HPDE6-E6E7 (cell line): ENCODE measurements at regions not wholly inside any gene's neighbourhood (a gene's known extent, or its start where the extent isn't known, plus 50 kb on each side); places are given as distances from the start of the nearest gene placed in this dataset.
"Not testable (repeated sequence)": the region's sequence is repeated elsewhere in the genome, so short reads cannot be mapped to it uniquely, and the experiment has no call there.

Experiments used
- DNase-seq: peaks from one replicate; pipeline ENCODE4 v3.0.0; 2011; ENCODE audit warnings: missing footprints; ENCODE audit errors: extremely low spot score

DNA sequence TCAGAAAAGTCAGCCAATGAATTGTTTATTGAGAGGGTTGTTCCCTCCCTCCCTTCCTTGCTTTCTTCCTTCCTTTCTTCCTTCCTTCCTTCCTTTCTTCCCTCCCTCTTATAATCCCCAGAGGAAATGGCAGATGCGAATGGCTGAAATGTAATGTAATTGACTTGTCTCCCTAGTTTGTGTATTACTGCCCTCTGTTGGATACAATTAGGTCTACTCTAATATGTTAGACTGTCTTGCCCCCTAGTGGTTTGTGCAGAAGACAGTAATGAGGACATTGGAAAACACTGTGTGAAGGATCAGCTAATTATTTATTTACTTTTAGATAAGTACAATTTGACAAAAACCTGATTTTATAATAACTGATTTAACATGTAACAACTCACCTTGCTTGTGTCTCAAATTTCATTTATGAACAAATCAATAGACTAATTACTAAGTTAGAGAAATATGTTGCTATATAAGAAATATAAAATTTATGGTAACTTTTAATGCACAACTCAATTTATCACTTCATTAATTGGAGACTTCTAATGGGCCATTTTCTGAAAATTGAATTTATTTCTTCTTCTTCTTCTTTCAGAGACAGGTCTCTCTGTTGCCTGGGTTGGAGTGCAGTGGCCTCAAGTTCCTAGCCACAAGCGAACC, 229.8 kb upstream of the LRIG3 start:
- DNase-seq: peak; percentile 49

DNA sequence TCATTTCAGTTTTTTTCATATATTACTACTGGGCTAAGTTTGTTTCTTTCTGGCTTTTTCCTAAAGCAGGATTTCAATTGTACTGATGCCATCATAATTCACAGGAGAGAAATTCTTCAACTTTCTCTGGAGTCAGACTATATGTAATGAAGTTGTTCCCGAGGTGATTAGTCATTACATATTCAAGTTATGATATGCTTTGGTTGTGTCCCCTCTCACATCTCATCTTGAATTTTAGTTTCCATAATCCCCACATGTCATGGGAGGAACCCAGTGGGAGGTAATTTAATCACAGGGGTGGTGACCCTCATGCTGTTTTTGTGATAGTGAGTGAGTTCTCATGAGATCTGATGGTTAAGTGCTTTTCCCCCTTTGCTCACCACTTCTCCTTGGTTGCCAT, 227.5 kb upstream of the LRIG3 start:
- DNase-seq: no peak

DNA sequence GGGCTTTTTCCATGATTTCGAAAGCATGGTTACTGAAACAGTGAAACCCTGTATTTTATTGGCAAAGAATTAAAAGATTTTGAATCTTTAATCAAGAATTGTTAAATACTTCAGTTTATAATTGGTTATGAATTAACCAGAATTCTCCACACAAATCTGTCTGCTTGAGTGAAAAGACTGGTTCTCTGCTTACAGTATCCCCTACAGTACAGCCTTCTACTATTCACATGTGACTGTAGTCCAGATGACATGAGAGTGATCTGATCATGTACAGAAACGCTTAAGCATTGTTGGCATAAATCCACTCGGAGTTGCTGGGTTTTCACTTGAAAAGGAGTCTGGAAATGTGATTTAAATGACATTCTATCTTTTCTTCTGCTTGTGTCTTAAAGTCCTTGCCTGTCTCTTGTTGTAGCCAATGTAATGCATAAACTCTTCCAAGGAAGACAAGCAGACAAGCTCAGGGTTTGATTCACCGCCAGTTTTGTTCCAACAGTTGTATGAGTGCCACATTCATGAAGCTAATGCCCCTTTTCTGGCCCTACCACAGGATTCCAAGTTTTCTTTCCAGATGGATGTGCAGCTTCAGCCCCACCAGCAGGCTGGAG, 222.0 kb upstream of the LRIG3 start:
- DNase-seq: no peak

DNA sequence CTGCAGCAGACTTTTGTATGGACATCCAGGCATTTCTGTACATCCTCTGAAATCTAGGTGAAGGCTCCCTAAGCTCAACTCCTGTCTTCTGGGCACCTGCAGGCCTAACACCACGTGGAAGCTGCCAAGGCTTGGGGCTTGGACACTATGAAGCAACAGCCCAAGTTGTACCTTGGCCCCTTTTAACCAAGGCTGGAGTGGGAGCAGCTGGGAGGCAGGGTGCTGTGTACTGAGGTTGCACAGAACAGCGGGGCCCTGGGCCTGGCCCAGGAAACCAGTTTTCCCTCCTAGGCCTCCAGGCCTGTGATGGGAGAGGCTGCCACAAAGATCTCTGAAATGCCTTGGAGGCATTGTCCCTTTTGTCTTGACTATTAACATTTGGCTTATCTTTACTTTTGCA, 214.4 kb upstream of the LRIG3 start:
- no peak for DNase-seq

DNA sequence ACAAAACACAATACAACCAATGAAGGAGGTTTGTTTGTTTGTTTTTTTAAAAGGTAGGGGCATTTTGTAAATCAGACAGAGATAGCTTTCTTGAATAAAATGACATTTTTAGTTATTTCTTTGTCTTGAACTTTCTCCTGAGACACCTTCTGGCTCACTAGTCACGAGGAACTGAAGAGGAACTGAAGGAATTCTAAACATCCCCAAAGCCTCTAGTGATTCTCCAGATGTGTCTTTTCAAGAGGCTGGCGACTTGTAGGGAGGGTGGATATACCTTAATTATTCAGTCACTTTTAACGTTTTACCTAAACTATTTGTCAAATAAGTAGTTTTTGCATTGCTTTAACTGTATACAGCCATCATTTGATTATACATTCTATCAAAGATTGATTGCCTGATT, 211.2 kb upstream of the LRIG3 start:
- DNase-seq: no peak

DNA sequence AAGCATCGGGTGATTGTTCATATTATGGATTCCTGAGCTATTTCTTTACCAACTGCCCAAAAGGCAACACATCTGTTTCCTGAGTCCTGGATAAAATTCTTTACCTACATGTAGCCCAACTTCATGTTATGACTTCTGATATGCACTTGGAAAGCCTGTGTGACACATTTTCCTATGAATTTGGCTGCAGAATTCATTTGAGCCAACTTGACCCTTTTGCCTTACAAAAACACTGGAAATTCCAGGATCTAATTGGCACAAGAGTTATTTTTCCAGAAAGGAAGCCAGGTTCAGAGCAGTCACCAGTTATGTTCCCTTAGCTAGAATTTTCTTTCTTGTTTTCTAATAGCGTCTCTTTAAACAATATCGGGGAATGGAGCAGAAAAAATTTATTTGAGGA, 202.5 kb upstream of the LRIG3 start:
- DNase-seq: no peak

DNA sequence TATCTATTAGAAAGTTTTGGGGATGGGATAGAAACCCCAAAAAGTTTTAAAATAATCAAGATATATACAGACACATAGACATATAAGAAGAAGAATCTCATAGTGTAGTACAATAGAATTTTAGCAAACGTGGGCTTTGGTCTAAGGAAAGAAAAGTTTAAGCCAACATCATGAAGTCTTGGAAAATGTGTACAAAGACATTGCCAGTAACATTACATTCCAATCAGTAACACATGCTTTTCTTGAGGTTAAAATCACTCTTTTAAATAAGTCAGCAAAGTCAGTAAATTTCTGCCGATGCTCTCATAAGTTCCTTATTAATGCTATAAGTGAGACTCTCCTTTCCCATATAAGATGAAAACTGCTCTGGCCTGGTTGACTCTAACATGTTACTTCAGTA, 201.1 kb upstream of the LRIG3 start:
- DNase-seq: no peak

DNA sequence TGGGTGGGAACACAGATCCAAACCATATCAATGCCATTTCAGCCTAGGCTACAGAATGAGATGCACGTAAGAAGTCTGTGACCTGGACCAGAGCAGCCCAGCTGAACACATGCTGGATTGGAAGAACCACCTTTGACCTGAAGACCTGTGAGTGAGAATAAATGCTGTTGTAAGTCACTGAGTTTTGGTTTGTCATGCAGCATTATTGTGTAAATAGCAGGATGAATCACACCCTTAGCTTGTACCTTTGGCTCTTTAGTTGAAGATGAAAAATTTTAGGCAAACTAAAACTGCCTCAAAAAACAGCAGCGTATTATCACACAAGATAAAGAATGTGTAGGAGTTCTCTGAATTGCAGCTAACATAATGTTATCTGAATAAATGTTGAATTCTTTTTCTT, 199.4 kb upstream of the LRIG3 start:
- DNase-seq: no peak

DNA sequence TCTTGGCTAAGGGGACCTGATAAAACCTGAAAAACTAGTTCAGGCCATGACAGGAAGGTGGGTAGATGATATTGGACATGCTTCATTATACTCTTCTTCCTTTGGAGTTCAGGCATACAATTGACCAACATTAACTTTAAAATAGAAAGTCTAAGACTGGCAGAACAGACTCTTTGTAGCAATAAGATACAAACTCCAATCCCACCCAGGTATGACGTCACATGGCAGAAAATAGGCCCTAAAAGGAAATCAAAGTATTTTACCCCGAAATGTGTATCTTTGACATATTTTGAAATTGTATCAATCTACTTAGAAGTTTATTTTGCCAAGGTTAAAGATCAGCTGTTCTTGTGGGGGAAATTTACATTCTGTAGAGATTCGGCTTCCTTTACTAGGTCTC, 198.1 kb upstream of the LRIG3 start:
- no peak for DNase-seq

DNA sequence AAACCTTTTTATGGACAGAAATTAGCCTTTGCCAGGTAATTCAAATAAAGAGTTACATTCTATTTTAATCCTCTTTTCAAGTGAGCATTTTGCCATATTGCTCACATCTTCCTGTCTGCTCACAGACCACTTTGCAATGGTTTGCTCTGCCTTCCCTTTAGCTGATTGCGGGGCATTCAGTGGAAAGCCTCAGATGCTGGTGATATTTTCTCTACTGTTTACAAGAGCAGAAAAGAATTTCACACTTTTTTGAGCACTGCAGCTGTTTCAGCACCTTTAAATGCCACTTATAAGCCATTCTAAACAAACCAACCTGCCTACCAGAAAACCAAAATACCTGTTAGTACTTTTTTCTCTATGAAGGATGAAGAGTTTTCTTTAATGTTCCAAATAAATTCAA, 195.7 kb upstream of the LRIG3 start:
- no peak for DNase-seq

DNA sequence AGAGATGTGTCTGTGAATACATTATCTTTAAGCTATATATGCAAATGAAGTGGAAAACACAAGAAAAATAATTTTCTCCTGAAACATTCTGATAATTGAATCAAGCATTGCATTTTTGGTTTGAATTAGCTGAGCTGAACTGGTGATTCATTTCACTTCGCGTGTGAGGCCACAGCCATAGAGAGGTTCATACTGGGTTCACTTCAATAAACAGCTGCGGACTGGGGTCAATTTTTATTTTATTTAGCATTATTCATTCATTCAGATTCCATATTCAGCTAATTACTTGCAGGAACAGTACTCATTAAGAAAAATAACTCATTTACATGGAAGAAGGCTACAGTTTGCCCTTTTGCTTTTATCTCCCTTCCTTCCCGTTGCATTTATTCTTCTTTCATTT, 195.2 kb upstream of the LRIG3 start:
- DNase-seq: no peak

DNA sequence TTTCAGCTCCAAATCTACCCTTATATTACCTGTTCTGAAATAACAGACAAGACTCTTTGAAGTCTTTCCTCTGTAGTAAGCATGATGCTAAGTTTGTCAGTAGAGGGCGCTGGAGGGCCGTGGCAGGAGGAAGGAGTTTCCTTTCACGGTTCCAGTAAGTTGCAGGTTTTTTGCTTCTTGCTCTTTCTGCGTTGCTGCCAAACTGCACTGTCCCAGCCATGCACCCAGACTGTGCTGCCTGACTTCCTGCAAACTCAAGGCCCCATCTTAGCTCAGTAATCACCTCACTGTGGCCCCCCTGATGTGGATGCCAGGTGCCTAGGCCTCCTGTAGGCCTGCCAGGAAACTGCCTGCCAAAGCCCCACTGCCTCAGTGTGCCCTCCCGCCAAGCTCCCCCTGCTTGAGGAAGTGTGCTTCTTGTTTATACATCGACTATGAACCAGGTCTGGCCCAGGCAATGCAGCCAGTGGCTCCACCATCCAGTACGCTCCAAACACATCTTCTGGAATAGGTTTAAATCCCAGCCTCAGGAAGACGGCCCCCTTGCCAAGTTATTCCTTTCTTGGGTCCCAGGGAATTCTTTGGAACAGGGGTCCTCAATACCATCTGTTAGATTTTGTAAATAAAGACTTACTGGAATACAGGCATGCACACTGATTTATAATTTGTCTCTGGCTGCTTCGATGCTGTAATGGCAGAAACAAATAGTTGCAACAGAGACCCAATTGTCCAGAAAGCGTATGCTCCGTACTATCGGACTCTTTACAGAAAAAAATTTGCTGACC, 193.7 kb upstream of the LRIG3 start:
- peak; percentile 45 for DNase-seq

DNA sequence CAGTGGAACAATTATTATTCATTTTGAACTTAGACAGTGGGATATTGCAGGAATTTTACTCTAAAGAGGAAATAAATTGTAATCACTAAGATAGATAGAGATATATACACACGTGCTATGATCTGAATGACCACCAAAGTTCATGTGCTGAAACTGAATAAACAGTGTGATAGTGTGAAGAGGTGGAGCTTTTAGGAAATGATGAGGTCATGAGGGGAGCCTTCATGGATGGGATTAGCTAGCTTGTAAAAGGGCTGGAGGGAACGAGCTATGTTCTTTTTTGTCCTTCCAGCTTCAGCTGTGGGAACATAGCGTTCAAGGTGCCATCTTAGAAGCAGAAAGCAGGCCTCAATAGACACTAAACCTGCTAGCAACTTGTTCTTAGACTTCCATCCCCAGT, 191.5 kb upstream of the LRIG3 start:
- no peak for DNase-seq

DNA sequence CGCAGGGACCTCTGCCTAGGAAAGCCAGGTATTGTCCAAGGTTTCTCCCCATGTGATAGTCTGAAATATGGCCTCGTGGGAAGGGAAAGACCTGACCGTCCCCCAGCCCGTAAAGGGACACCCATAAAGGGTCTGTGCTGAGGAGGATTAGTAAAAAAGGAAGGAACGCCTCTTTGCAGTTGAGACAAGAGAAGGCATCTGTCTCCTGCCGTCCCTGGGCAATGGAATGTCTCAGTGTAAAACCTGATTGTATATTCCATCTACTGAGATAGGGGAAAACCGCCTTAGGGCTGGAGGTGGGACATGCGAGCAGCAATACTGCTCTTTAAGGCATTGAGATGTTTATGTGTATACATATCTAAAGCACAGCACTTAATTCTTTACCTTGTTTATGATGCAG, 188.2 kb upstream of the LRIG3 start:
- DNase-seq: not testable (repeated sequence)

DNA sequence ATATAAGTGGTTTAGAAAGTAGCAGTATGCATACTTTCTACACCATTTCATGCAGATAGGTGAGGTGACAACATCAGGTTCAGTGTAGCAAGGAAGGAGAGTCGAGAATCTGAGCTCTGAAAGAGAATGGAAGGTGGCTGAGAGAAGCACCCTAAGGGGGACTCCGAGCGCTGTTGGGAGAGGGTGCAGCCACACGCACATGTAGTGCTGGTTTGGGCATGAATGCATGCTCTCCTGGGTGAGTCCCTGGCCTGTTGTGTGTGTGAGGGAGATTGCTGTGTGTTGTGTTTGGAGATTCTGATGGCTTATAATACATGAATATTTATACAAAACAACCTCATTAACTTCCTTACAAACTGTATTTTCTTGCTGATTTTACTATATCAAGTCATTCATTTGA, 180.3 kb upstream of the LRIG3 start:
- DNase-seq: no peak

DNA sequence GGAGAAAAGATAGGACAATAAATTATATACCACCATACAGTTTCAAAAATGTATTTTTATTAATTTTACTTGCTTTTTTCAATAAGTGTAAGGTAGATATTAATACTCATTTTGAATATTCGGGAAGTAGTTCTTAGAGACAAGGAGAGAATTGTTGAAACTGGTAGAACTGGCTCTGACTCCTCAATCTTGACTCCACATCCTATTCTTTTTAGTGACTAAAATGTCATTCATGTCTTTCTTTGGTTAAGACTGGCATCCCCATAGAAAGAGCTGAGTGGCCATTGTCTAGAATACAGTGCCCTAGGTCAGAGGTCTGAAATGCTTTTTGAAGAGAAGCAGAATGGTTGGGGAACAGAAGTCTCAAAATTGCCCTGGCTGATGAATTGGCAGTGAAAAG, 177.6 kb upstream of the LRIG3 start:
- no peak for DNase-seq

DNA sequence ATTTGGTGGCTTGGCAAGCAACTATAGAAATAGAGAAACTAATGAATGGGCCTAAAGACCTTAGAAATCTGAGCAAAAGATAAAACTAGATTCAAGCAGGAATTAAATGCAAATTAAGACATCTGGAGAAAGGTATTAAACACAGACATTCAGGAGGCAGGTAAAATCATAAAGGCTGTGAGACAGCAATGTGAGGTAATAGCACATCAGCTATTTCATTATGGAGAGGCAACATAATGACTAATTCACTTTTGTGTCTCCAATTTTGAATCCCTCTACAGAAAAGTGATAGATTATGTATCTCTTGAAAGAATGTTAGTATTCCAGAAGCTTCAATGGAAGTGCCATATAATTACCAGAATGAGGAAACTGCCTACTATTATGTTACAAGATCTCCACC, 175.9 kb upstream of the LRIG3 start:
- DNase-seq: no peak

DNA sequence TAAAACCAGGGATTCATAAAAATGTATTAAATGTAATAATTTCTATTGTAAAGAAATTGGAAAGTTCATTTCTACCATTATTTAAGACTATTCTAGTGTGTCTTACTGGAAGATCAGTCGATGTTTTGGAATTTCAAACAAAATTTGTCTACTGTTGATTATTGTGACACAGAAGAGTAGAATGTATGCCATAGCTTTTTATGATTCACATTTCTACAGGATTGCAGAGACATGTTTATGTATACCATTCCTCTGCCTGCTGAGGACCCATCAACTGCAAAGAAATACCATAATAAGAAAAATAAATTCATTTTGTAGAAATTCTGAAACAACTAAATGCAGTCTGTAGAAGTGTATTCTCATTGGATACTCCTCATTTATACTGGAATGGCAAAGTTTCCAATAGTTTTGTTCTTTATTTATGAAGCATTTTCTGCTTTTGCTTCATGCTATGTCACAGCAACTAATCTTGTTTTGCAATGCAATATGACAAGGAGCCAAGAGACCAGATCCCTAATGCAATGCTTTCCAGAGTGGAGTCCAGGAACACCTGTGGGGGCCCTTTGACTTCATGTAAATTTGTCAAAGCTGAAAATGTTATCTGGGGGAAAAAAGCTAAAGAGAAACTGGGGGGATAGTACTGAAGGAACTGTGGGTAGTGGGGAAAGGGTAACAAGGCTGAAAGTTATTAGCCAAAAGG, 172.9 kb upstream of the LRIG3 start:
- no peak for DNase-seq

DNA sequence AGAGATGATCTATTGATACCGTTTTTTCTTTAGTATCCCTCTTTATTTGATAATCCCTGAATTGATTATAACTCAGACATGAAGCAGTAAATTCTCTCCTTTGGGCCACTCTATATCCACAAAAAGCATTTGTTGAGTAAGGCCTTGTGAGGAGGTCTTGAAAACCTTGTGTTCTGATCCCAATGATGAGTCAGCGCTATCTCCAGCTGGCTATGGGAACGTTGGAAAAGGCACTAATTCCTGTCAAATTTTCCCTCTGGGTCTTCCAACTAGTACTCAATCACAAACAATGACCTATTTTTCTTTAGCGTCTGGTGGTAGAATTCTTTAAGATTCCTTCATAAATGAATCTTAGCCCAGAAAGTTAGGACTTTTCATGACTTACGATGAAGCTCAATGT, 168.4 kb upstream of the LRIG3 start:
- no peak for DNase-seq

DNA sequence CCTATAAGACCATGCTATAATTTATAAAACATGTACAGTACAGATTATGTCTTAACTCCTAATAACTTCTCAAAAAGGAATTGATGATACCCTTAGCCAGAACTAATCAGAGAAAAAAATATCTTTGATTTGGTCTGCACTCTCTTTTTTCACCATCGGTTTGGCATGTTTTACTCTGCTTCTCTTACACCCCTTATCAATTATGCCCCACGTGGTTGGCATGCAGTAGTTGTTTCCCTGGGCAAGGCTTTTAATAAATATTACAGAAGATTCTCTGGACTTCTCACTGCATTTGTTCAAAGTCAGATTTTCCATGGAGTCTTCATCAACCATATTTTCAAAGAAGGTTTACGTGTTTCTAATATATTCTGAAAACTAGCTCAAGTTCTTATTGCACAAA, 167.4 kb upstream of the LRIG3 start:
- DNase-seq: no peak

DNA sequence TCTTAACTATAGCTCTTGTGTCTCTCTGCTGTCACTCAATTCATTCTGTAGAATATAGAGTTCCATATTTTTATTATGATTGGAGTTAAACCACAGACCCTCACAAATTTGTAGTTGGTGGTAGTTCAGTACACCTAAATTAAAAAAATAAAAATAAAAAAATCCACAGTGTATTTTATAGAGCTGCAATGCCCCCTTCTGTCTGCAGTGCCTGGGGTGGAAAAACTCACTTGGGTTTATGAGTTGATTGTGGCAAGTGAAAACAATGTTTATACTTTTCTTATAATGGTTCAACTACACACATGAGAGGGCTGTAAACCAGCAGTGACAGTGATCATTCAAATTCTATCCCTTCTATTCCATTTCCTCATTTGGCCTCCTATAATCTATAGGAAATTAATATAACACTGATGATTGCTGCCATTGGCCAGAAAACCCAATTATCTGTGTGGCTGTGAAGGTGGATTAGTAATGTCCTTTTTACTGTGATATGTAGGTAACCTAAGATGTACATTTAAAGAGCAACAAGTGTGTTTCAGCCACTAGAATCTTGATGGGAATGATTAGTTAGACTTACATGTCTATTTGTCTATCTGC, 166.9 kb upstream of the LRIG3 start:
- no peak for DNase-seq

DNA sequence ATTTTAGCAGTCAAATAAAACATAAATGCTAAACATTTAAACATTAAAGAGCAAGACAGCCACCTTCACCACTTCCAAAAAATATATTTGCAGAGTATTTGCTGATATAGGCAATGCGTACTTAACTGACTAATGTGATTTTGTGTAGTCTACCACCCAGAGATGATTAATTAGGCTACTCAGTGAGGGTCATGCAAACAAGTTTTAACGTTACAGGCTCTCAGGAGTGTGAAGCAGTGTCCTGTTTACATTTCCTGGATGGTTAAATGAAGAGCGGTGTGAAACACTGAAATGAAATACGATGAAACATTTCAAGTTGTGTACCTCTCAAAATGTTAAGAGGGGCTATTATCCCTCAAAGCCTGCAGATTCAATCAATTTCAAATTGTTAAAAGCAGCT, 165.8 kb upstream of the LRIG3 start:
- DNase-seq: no peak
